Ovary (tissue), 3 donors: ENCODE measurements at regions not wholly inside any gene's neighbourhood (a gene's known extent, or its start where the extent isn't known, plus 50 kb on each side); places are given as distances from the start of the nearest gene placed in this dataset.

Experiments used
- EP300 ChIP-seq: sonication (generic); formaldehyde crosslinking; IDR thresholded peaks from one replicate; pipeline ENCODE4 v1.6.1; 2017; ENCODE audit warnings: antibody characterized with exemption
- TF ChIP-seq, protein P1 (sequence below), 3 donors: fragments of 450-650 bp in 2 of 3; fragments of 200-600 bp in 1 of 3; IDR thresholded peaks; one replicate each; pipeline versions ENCODE4 v1.5.1 to v1.8.0; 2016 to 2022; ENCODE audit warnings: antibody characterized with exemption in 3 of 3, mild to moderate bottlenecking in 1 of 3
- donor health status: DM: no; HTN: no; CAD: no.

DNA sequence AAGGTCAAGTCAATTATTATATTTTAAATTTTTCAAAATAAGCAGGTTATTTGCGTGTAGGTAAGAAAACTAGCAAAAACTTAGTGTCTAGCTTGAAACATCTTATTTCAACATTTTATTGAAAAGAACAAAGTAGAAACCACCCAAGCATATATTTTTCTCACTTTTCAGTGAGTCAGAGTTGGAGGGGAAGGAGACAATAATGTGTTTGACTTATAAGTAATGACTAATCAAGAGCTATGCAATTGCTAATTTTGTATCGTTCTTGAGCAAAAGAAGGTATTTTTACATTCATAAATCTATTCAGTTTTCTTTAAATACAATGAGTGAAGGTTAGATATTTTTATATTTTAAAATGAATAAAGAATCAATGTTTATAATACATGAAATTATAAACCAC is 54.4 kb upstream of the P2RY1 start:
- TF ChIP-seq, protein P1, sequence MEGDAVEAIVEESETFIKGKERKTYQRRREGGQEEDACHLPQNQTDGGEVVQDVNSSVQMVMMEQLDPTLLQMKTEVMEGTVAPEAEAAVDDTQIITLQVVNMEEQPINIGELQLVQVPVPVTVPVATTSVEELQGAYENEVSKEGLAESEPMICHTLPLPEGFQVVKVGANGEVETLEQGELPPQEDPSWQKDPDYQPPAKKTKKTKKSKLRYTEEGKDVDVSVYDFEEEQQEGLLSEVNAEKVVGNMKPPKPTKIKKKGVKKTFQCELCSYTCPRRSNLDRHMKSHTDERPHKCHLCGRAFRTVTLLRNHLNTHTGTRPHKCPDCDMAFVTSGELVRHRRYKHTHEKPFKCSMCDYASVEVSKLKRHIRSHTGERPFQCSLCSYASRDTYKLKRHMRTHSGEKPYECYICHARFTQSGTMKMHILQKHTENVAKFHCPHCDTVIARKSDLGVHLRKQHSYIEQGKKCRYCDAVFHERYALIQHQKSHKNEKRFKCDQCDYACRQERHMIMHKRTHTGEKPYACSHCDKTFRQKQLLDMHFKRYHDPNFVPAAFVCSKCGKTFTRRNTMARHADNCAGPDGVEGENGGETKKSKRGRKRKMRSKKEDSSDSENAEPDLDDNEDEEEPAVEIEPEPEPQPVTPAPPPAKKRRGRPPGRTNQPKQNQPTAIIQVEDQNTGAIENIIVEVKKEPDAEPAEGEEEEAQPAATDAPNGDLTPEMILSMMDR (IDR thresholded peaks at IDR 0.05), result no peak
- TF ChIP-seq EP300, result no peak
